Spleen (tissue), 11 donors: ENCODE measurements at regions not wholly inside any gene's neighbourhood (a gene's known extent, or its start where the extent isn't known, plus 50 kb on each side); places are given as distances from the start of the nearest gene placed in this dataset.

Experiments
- DNase-seq: peaks from one replicate; pipeline ENCODE4 v3.0.0-alpha.2; 2020
- H3K27ac ChIP-seq, 8 donors: fragments of 200-600 bp; sonication (generic) in 7 of 8; 1 replicate in 4 of 8; 2 replicates in 4 of 8; pipeline versions ENCODE4 v1.5.0 to v1.8.0; 2016 to 2021; ENCODE audit warnings: inconsistent platforms in 4 of 8, mild to moderate bottlenecking in 4 of 8, moderate library complexity in 1 of 8
- H3K27me3 ChIP-seq, 7 donors: fragments of 200-600 bp; sonication (generic) in 6 of 7; replicated peaks in 1 of 7; 1 replicate in 4 of 7; 2 replicates in 3 of 7; pipeline versions ENCODE4 v1.5.0 to v1.8.0; 2016 to 2021; ENCODE audit warnings: inconsistent platforms in 3 of 7, mild to moderate bottlenecking in 1 of 7
- H3K36me3 ChIP-seq, 6 donors: fragments of 200-600 bp; sonication (generic) in 5 of 6; 1 replicate in 4 of 6; 2 replicates in 2 of 6; pipeline versions ENCODE4 v1.5.0 to v1.8.0; 2016 to 2021; ENCODE audit warnings: inconsistent platforms in 2 of 6
- H3K4me1 ChIP-seq, 6 donors: fragments of 200-600 bp; sonication (generic) in 5 of 6; 1 replicate in 3 of 6; 2 replicates in 3 of 6; pipeline versions ENCODE4 v1.5.0 to v1.8.0; 2016 to 2021; ENCODE audit warnings: inconsistent platforms in 3 of 6
- H3K4me3 ChIP-seq, 8 donors: fragments of 200-600 bp; sonication (generic) in 7 of 8; 1 replicate in 4 of 8; 2 replicates in 4 of 8; pipeline versions ENCODE4 v1.5.0 to v1.8.0; 2016 to 2021; ENCODE audit warnings: inconsistent platforms in 4 of 8, mild to moderate bottlenecking in 4 of 8, moderate library complexity in 2 of 8
- H3K9me3 ChIP-seq, 8 donors: fragments of 200-600 bp; sonication (generic) in 7 of 8; 1 replicate in 4 of 8; 2 replicates in 4 of 8; pipeline versions ENCODE4 v1.5.0 to v1.8.0; 2016 to 2021; ENCODE audit warnings: inconsistent platforms in 4 of 8
- POLR2A ChIP-seq, 3 donors: fragments of 450-650 bp; IDR thresholded peaks; one replicate each; pipeline ENCODE4 v1.5.1; 2017; ENCODE audit warnings: antibody characterized with exemption in 3 of 3, mild to moderate bottlenecking in 1 of 3
- POLR2AphosphoS5 ChIP-seq, 3 donors: sonication (generic); formaldehyde crosslinking; IDR thresholded peaks; one replicate each; pipeline ENCODE4 v1.5.1; 2017; ENCODE audit warnings: antibody characterized with exemption in 3 of 3
- WGBS, 5 donors: extraction: QIAGEN DNeasy Blood & Tissue Kit in 3 of 5; methylation state at CpG; one replicate each; pipeline versions ENCODE4 v1.1.5 to v1.1.7; 2013 to 2018; 5-methylcytosine and 5-hydroxymethylcytosine counted together
- intact Hi-C: fragments of 100-400 bp; cut with DNase I; formaldehyde crosslinking; loops from one replicate; pipeline ENCODE4 v1.15.0; 2023; ENCODE audit warnings: low total_unique reads
- TF ChIP-seq, protein P1 (sequence below), 11 experiments: fragments of 200-600 bp in 7 of 11; fragments of 450-650 bp in 4 of 11; sonication (generic) in 4 of 11; IDR thresholded peaks in 8 of 11; conservative IDR thresholded peaks in 3 of 11; 1 replicate in 7 of 11; 2 replicates in 4 of 11; pipeline versions ENCODE4 v1.4.0 to v1.8.0; 2016 to 2021; ENCODE audit warnings: antibody characterized with exemption in 11 of 11, inconsistent platforms in 4 of 11, mild to moderate bottlenecking in 1 of 11
- donor health status: healthy with polysubstance abuse.
- donor health status: DM: no; HTN: no; CAD: no; lungs with moderate emphysema.
- donor health status: DM: no; HTN: no; CAD: no.
- donor health status: Bipolar disorder and iron deficiency.
- donor health status: healthy.
- donor health status: DM: no; HTN: no; CAD: no.
- donor health status: DM: yes; HTN: yes; CAD: no.

DNA sequence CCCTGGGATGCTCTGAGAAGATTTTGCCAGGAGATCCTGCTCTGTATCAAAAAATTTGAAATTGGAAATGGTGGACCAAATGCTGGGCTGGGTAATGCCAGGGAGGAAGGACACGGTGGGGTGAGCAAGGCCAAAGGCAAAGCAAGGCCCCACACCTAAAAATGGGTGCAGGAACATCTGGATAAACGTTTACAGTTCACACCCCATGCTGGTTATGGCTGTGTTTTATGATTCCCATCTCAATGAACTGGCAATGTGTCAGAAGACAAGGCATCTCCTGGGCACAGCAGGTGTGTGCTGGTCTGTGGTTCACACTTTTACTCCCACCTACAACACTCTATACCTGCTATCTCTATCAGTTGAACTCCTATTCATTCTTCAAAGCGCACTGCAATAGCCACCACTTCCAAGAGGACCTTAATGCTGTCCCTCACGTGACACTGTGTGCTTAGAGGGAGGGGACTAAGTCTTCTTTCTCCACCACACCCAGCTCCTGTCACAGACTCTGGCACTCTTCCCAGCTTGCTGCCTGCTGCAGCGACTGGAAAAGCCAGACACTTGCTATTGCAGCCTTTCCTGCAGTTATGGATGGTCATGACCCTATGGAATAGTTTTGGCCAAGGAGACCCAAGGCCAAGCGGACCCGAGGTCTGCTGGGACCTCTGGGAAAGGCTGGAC lies 277.5 kb downstream of the CTTN start:
- H3K27ac ChIP-seq: no peak overlapping the region
- TF ChIP-seq, protein P1, sequence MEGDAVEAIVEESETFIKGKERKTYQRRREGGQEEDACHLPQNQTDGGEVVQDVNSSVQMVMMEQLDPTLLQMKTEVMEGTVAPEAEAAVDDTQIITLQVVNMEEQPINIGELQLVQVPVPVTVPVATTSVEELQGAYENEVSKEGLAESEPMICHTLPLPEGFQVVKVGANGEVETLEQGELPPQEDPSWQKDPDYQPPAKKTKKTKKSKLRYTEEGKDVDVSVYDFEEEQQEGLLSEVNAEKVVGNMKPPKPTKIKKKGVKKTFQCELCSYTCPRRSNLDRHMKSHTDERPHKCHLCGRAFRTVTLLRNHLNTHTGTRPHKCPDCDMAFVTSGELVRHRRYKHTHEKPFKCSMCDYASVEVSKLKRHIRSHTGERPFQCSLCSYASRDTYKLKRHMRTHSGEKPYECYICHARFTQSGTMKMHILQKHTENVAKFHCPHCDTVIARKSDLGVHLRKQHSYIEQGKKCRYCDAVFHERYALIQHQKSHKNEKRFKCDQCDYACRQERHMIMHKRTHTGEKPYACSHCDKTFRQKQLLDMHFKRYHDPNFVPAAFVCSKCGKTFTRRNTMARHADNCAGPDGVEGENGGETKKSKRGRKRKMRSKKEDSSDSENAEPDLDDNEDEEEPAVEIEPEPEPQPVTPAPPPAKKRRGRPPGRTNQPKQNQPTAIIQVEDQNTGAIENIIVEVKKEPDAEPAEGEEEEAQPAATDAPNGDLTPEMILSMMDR (IDR thresholded peaks at IDR 0.05 in 8 of 11, conservative IDR thresholded peaks at IDR 0.05 in 3 of 11): no peak
- TF ChIP-seq POLR2AphosphoS5 (IDR thresholded peaks at IDR 0.05) (no peak), POLR2A (IDR thresholded peaks at IDR 0.05) (no peak)
- 60 to 76% (median 66%) methylated on average over 7 of the region's 7 CpGs for WGBS, 5 donors
- peaks cover 0 to 7% (median 5%) of the 10 kb centered on the region in 6 donors for H3K4me1 ChIP-seq
- no peak for DNase-seq
- intact Hi-C loops: no loop called here
- H3K9me3 ChIP-seq: no peaks in the 10 kb centered on the region
- H3K36me3 ChIP-seq: no peaks in the 10 kb centered on the region
- H3K4me3 ChIP-seq: no peak overlapping the region
- H3K27me3 ChIP-seq: peaks cover 0 to 5% (median 0%) of the 10 kb centered on the region in 7 donors

DNA sequence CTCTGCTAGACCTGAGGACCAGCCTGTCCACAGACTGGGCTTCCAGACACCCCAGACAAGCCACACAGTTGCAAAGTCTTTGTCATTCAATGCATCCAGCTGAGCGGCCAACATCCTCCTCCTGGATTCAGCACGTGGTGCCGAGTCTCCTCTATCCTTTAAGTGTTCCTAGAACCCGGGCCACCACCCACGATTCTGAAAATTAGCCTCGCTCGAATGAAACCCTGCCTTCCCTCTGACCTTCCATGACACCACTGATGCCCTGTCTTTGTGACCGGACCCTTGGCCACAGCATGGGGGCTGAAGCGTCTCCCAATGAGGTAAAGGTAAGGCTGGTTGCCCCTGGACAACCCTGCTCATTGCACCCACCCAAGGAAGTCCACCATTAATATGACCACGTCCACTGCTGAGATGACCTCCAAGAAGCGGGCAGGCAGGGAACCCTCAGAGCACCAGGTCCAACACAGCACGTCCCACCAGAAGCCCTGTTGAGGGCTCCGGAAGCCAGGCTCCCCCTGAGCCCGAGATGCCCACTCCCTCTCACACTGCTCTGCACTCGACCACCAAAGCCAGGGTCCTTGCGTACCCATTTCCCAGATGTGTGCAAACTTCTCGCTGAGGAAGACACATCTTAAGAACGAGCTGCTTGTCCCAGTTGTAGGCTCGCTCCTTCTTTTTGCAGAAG lies 279.0 kb downstream of the CTTN start:
- no peaks in the 10 kb centered on the region for H3K9me3 ChIP-seq
- no peak overlapping the region for H3K27ac ChIP-seq
- intact Hi-C loops: no loop called here
- no peak overlapping the region for H3K4me3 ChIP-seq
- TF ChIP-seq POLR2AphosphoS5 (IDR thresholded peaks at IDR 0.05): no peak
- TF ChIP-seq, protein P1 (IDR thresholded peaks at IDR 0.05 in 8 of 11, conservative IDR thresholded peaks at IDR 0.05 in 3 of 11): no peak
- no peak for TF ChIP-seq POLR2A (IDR thresholded peaks at IDR 0.05)
- no peaks in the 10 kb centered on the region for H3K36me3 ChIP-seq
- H3K27me3 ChIP-seq: no peaks in the 10 kb centered on the region
- H3K4me1 ChIP-seq: no peaks in the 10 kb centered on the region
- peak; percentile 52 for DNase-seq
- 86 to 92% (median 87%) methylated on average over 19 of the region's 19 CpGs for WGBS, 5 donors

GRCh38 chr11:70678931-70679900 lies 280.9 kb downstream of the CTTN start:
- Histone ChIP-seq H3K27me3 (no peaks in the 10 kb centered on the region), H3K27ac (no peak overlapping the region), H3K9me3 (no peaks in the 10 kb centered on the region), H3K4me1 (no peaks in the 10 kb centered on the region), H3K4me3 (no peak overlapping the region), H3K36me3 (no peaks in the 10 kb centered on the region)
- TF ChIP-seq POLR2AphosphoS5 (IDR thresholded peaks at IDR 0.05): no peak
- TF ChIP-seq, protein P1 (IDR thresholded peaks at IDR 0.05 in 8 of 11, conservative IDR thresholded peaks at IDR 0.05 in 3 of 11): no peak
- TF ChIP-seq POLR2A (IDR thresholded peaks at IDR 0.05): no peak
- DNase-seq: peak; percentile 60
- intact Hi-C loops: no loop called here
- 90 to 96% (median 92%) methylated on average over 25 to 29 of the region's 29 CpGs for WGBS, 5 donors
